Mesenchymal stem cell (in vitro differentiated cells and primary cell): ENCODE measurements at regions not wholly inside any gene's neighbourhood (a gene's known extent, or its start where the extent isn't known, plus 50 kb on each side); places are given as distances from the start of the nearest gene placed in this dataset.

Experiments
- DNase-seq: peaks from one replicate; pipeline ENCODE4 v3.0.0-alpha.2; 2013
- H2AFZ ChIP-seq: one replicate; pipeline ENCODE4 v1.6.1; 2013; ENCODE audit warnings: low read depth, mild to moderate bottlenecking, control low read depth, inconsistent platforms, low read length, moderate library complexity
- H2AK5ac ChIP-seq: 2 replicates; pipeline ENCODE4 v1.6.1; 2013; ENCODE audit warnings: low read length, moderate library complexity, mild to moderate bottlenecking, inconsistent platforms; ENCODE audit not compliant: severe bottlenecking
- H2BK120ac ChIP-seq: one replicate; pipeline ENCODE4 v1.6.1; 2013; ENCODE audit warnings: low read depth, mild to moderate bottlenecking, inconsistent platforms, low read length, moderate library complexity
- H2BK12ac ChIP-seq, 2 experiments: one replicate each; pipeline ENCODE4 v1.6.1; 2013; ENCODE audit warnings: inconsistent platforms in 2 of 2, low read length in 2 of 2, mild to moderate bottlenecking in 2 of 2, moderate library complexity in 2 of 2, control low read depth in 1 of 2
- H2BK15ac ChIP-seq: one replicate; pipeline ENCODE4 v1.6.1; 2013; ENCODE audit warnings: mild to moderate bottlenecking, low read depth, inconsistent platforms; ENCODE audit not compliant: poor library complexity, severe bottlenecking
- H2BK5ac ChIP-seq: 2 replicates; pipeline ENCODE4 v1.6.1; 2013; ENCODE audit warnings: low read depth, mild to moderate bottlenecking, low read length, control low read depth, inconsistent platforms; ENCODE audit not compliant: poor library complexity, severe bottlenecking
- H3K14ac ChIP-seq, 2 experiments: one replicate each; pipeline ENCODE4 v1.6.1; 2013; ENCODE audit warnings: inconsistent platforms in 2 of 2, low read length in 2 of 2, control low read depth in 1 of 2, mild to moderate bottlenecking in 1 of 2, moderate library complexity in 1 of 2
- H3K18ac ChIP-seq, 2 experiments: one replicate each; pipeline ENCODE4 v1.6.1; 2013; ENCODE audit warnings: inconsistent platforms in 2 of 2, low read length in 2 of 2, control low read depth in 1 of 2, low read depth in 1 of 2, mild to moderate bottlenecking in 1 of 2
- H3K23ac ChIP-seq, 2 experiments: one replicate each; pipeline ENCODE4 v1.6.1; 2013; ENCODE audit warnings: inconsistent platforms in 2 of 2, low read length in 2 of 2, mild to moderate bottlenecking in 2 of 2, moderate library complexity in 2 of 2, control low read depth in 1 of 2
- H3K27ac ChIP-seq: 2 replicates; pipeline ENCODE4 v1.5.1; 2013; ENCODE audit warnings: mild to moderate bottlenecking, moderate library complexity, low read length, control low read depth, inconsistent platforms; ENCODE audit not compliant: poor library complexity, severe bottlenecking
- H3K27me3 ChIP-seq, 2 experiments: 2 replicates each; pipeline versions ENCODE4 v1.6.1 to v1.7.0; 2013; ENCODE audit warnings: low read length in 2 of 2, mild to moderate bottlenecking in 2 of 2, moderate library complexity in 2 of 2, control low read depth in 1 of 2, inconsistent platforms in 1 of 2; ENCODE audit not compliant: control insufficient read depth in 1 of 2, insufficient read depth in 1 of 2
- H3K36me3 ChIP-seq, 2 experiments: 2 replicates each; pipeline versions ENCODE4 v1.6.1 to v1.7.0; 2013; ENCODE audit warnings: low read length in 2 of 2, control low read depth in 1 of 2, inconsistent platforms in 1 of 2, low read depth in 1 of 2, mild to moderate bottlenecking in 1 of 2; ENCODE audit not compliant: insufficient read depth in 2 of 2, control insufficient read depth in 1 of 2
- H3K4ac ChIP-seq, 2 experiments: one replicate each; pipeline ENCODE4 v1.6.1; 2013; ENCODE audit warnings: inconsistent platforms in 2 of 2, low read length in 2 of 2, mild to moderate bottlenecking in 2 of 2, moderate library complexity in 2 of 2, control low read depth in 1 of 2, low read depth in 1 of 2
- H3K4me1 ChIP-seq: 2 replicates; pipeline ENCODE4 v1.6.1; 2013; ENCODE audit warnings: low read depth, low read length, control low read depth; ENCODE audit not compliant: control insufficient read depth, insufficient read depth
- H3K4me2 ChIP-seq: 2 replicates; pipeline ENCODE4 v1.6.1; 2013; ENCODE audit warnings: low read length, mild to moderate bottlenecking, inconsistent platforms; ENCODE audit not compliant: poor library complexity, severe bottlenecking
- H3K4me3 ChIP-seq, 2 experiments: 2 replicates each; pipeline versions ENCODE4 v1.5.1 to v1.7.0; 2013; ENCODE audit warnings: low read length in 2 of 2, mild to moderate bottlenecking in 2 of 2, control low read depth in 1 of 2, low read depth in 1 of 2; ENCODE audit not compliant: insufficient read depth in 1 of 2
- H3K79me1 ChIP-seq: replicated peaks from 2 replicates; pipeline ENCODE4 v1.6.1; 2013; ENCODE audit warnings: mild to moderate bottlenecking, control low read depth, low read length, inconsistent platforms; ENCODE audit not compliant: poor library complexity, severe bottlenecking
- H3K9ac ChIP-seq: 2 replicates; pipeline ENCODE4 v1.7.0; 2013; ENCODE audit warnings: mild to moderate bottlenecking, low read length, moderate library complexity
- H3K9me3 ChIP-seq: 2 replicates; pipeline ENCODE4 v1.7.0; 2013; ENCODE audit warnings: mild to moderate bottlenecking, low read length; ENCODE audit not compliant: control insufficient read depth
- H4K8ac ChIP-seq: one replicate; pipeline ENCODE4 v1.6.1; 2013; ENCODE audit warnings: inconsistent platforms, mild to moderate bottlenecking, low read length, moderate library complexity
- H4K91ac ChIP-seq: one replicate; pipeline ENCODE4 v1.6.1; 2013; ENCODE audit warnings: mild to moderate bottlenecking, low read length, inconsistent platforms
- WGBS: methylation state at CpG from one replicate; pipeline ENCODE4 v1.1.7; 2013; ENCODE audit warnings: mixed read lengths; 5-methylcytosine and 5-hydroxymethylcytosine counted together

DNA sequence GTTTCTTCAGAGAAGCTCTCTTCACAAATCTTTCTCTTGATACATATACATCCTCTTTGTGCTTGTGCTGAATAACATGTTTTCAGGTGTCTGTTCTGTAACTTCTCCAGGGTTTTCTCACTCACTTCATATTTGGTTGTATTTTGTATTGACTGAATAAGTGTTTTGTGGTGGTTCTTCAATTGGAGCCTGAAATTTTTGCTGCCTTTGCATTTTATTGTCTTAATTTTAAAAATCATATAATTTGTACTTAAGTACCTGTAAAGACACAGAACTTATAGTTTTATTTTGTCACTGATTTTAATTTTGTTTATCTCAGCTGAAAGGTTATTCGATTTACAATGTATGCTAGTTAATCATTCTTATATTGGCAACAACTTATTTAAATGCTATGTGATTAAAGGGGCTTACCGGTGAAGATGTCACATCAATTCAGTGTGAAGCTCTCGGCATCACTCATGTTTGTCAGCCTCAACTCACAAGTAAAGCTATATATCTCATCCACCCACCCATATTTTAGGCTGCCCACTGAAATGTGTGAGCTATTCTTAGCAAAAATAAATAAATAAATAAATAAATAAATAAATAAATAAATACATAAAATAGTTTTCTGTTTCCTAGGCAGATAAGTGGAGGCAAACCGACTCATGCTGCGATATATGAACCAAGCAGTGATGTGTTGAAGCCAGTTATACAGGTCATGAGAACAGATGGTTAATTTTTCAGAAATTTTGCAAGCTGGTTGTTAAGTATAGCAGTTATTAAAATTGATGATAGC lies 76.4 kb upstream of the FSTL5 start:
- H3K23ac ChIP-seq = no peak overlapping the region
- H4K91ac ChIP-seq = no peak overlapping the region
- no peaks in the 10 kb centered on the region for H3K4me1 ChIP-seq
- H3K36me3 ChIP-seq = no peaks in the 10 kb centered on the region
- no peaks in the 10 kb centered on the region for H3K79me1 ChIP-seq
- H3K27me3 ChIP-seq = no peaks in the 10 kb centered on the region
- no peak overlapping the region for H3K4me2 ChIP-seq
- H3K9me3 ChIP-seq = peaks cover 8% of the 10 kb centered on the region
- no peak overlapping the region for H3K9ac ChIP-seq
- H2AK5ac ChIP-seq = no peak overlapping the region
- no peak overlapping the region for H4K8ac ChIP-seq
- no peak overlapping the region for H2AFZ ChIP-seq
- no peak overlapping the region for H3K4ac ChIP-seq
- no peak overlapping the region for H3K14ac ChIP-seq
- no peak overlapping the region for H2BK15ac ChIP-seq
- H3K27ac ChIP-seq = no peak overlapping the region
- no peak overlapping the region for H3K4me3 ChIP-seq
- WGBS = 63% methylated on average over 2 of the region's 5 CpGs
- no peak overlapping the region for H2BK12ac ChIP-seq
- no peak overlapping the region for H2BK120ac ChIP-seq
- H3K18ac ChIP-seq = no peak overlapping the region
- H2BK5ac ChIP-seq = no peak overlapping the region
- DNase-seq = no peak

DNA sequence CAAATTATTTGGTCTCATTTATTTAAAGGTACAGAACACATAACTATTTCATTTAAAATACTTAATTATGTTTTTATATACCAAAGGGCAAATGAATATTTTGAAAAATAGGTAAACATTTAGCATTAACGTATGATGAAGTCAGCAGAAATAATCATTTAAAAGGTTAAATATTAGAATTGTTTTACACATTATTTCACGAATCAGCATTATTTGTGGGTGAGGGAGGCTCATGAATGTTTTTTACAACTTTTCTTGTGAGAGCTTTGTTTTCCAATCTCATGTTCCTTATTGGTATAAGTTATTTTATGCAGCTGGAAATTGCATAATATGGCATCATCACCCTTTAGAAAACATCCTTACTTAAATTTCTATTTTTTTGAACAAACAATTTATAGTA lies 73.9 kb upstream of the FSTL5 start:
- WGBS = no CpG with 5 or more reads among the region's 2 CpGs
- Histone ChIP-seq H3K4me1 (no peaks in the 10 kb centered on the region), H3K9ac (no peak overlapping the region), H2AFZ (no peak overlapping the region), H2BK12ac (no peak overlapping the region), H3K23ac (no peak overlapping the region), H3K4me2 (no peak overlapping the region), H3K14ac (no peak overlapping the region), H3K27me3 (no peaks in the 10 kb centered on the region), H3K79me1 (no peaks in the 10 kb centered on the region), H4K8ac (no peak overlapping the region), H2BK120ac (no peak overlapping the region), H3K36me3 (no peaks in the 10 kb centered on the region), H3K4me3 (no peak overlapping the region), H3K18ac (no peak overlapping the region), H2AK5ac (no peak overlapping the region), H2BK5ac (no peak overlapping the region), H3K9me3 (peaks cover 2% of the 10 kb centered on the region), H3K27ac (no peak overlapping the region), H3K4ac (no peak overlapping the region), H4K91ac (no peak overlapping the region), H2BK15ac (no peak overlapping the region)
- no peak for DNase-seq

DNA sequence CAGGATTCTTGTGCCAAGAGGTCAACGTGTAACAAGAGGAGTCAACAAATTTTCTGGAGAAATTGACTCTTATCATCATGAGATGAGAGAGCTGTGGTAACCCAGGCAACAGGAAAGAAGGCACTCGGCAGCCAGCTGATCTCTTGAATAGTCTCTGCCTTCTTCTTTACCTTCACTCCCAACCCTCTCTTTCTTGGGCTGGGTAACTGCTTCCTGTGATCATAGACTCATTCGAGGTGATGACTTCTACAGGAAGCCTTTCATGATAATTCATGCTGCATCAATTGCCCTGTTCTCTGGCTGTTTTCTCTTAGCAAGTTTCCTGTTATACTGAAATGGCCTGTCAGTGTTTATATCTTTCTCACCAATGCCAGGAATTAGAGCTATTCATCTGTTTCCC lies 70.8 kb upstream of the FSTL5 start:
- no peak overlapping the region for H2BK12ac ChIP-seq
- DNase-seq = no peak
- H3K4me2 ChIP-seq = no peak overlapping the region
- H3K27ac ChIP-seq = no peak overlapping the region
- no peak overlapping the region for H3K4me3 ChIP-seq
- H2BK5ac ChIP-seq = no peak overlapping the region
- H3K4ac ChIP-seq = no peak overlapping the region
- H2BK120ac ChIP-seq = no peak overlapping the region
- H3K23ac ChIP-seq = no peak overlapping the region
- peaks cover 1% of the 10 kb centered on the region for H3K4me1 ChIP-seq
- peak overlapping the region; percentile 24 for H2AFZ ChIP-seq
- no peak overlapping the region for H4K91ac ChIP-seq
- H2AK5ac ChIP-seq = no peak overlapping the region
- H2BK15ac ChIP-seq = no peak overlapping the region
- H3K9ac ChIP-seq = no peak overlapping the region
- no peak overlapping the region for H4K8ac ChIP-seq
- WGBS = 70% methylated on average over 3 of the region's 3 CpGs
- H3K14ac ChIP-seq = no peak overlapping the region
- no peaks in the 10 kb centered on the region for H3K79me1 ChIP-seq
- no peak overlapping the region for H3K18ac ChIP-seq
- H3K27me3 ChIP-seq = no peaks in the 10 kb centered on the region
- peaks cover 2% of the 10 kb centered on the region for H3K9me3 ChIP-seq
- H3K36me3 ChIP-seq = no peaks in the 10 kb centered on the region

DNA sequence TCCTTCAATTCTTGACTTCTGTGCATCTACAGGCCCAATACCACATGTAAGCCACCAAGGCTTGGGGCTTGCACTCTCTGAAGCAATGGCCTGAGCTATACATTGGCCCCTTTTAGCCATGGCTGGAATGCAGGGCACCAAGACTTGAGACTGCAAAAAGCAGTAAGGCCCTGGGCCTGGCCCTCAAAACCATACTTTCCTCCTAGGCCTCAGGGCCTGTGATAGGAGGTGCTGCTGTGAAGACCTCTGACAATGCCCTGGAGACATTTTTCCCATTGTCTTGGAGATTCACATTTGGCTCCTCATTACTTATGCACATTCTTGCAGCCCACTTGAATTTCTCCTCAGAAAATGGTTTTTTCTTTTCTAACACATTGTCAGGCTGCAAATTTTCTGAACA lies 68.5 kb upstream of the FSTL5 start:
- no peaks in the 10 kb centered on the region for H3K79me1 ChIP-seq
- H3K27me3 ChIP-seq = no peaks in the 10 kb centered on the region
- H3K36me3 ChIP-seq = no peaks in the 10 kb centered on the region
- no peak overlapping the region for H2BK5ac ChIP-seq
- H4K91ac ChIP-seq = no peak overlapping the region
- no peak overlapping the region for H3K14ac ChIP-seq
- no peak overlapping the region for H2BK120ac ChIP-seq
- H2BK15ac ChIP-seq = no peak overlapping the region
- H3K4me3 ChIP-seq = no peak overlapping the region
- H4K8ac ChIP-seq = no peak overlapping the region
- H3K4ac ChIP-seq = no peak overlapping the region
- H3K4me2 ChIP-seq = no peak overlapping the region
- H2AK5ac ChIP-seq = no peak overlapping the region
- no peak overlapping the region for H2AFZ ChIP-seq
- peaks cover 2% of the 10 kb centered on the region for H3K9me3 ChIP-seq
- peaks cover 1% of the 10 kb centered on the region for H3K4me1 ChIP-seq
- no peak overlapping the region for H3K23ac ChIP-seq
- no peak overlapping the region for H2BK12ac ChIP-seq
- H3K18ac ChIP-seq = no peak overlapping the region
- no peak overlapping the region for H3K27ac ChIP-seq
- no peak overlapping the region for H3K9ac ChIP-seq
- no peak for DNase-seq
